Activated CD4-positive, alpha-beta T cell treated with anti-CD3 and anti-CD28 coated beads, Interleukin-2, amount 50 U/mL, for 16 hours (primary cell): ENCODE measurements at regions not wholly inside any gene's neighbourhood (a gene's known extent, or its start where the extent isn't known, plus 50 kb on each side); places are given as distances from the start of the nearest gene placed in this dataset.
"Not testable (repeated sequence)": the region's sequence is repeated elsewhere in the genome, so short reads cannot be mapped to it uniquely, and the experiment has no call there.

ENCODE experiments used
- DNase-seq: peaks from one replicate; pipeline ENCODE4 v3.0.0-alpha.2; 2020

- DNase-seq, result peak; percentile 7
Observed at GRCh38 chr10:59047957-59048618, 128.4 kb upstream of the PHYHIPL start.

- not testable (repeated sequence) for DNase-seq
Observed at GRCh38 chr10:59053502-59053901, 122.9 kb upstream of the PHYHIPL start.

GRCh38 chr10:59055045-59055444 lies 121.4 kb upstream of the PHYHIPL start:
- no peak for DNase-seq

- DNase-seq, result no peak
Observed at GRCh38 chr10:59057345-59057744, 119.1 kb upstream of the PHYHIPL start.

- DNase-seq, result no peak
Observed at GRCh38 chr10:59060852-59061251, 115.6 kb upstream of the PHYHIPL start.

GRCh38 chr10:59063491-59063890 lies 113.0 kb upstream of the PHYHIPL start:
- DNase-seq, result no peak

- no peak for DNase-seq
Observed at GRCh38 chr10:59064080-59064692, 112.3 kb upstream of the PHYHIPL start.

- DNase-seq, result no peak
Observed at GRCh38 chr10:59064759-59065539, 111.5 kb upstream of the PHYHIPL start.

GRCh38 chr10:59068581-59069191 lies 107.8 kb upstream of the PHYHIPL start:
- DNase-seq, result no peak

GRCh38 chr10:59072038-59072437 lies 104.4 kb upstream of the PHYHIPL start:
- no peak for DNase-seq

GRCh38 chr10:59073456-59074053 lies 102.9 kb upstream of the PHYHIPL start:
- DNase-seq, result no peak

GRCh38 chr10:59075576-59075975 lies 100.9 kb upstream of the PHYHIPL start:
- no peak for DNase-seq

- no peak for DNase-seq
Observed at GRCh38 chr10:59077855-59078254, 98.6 kb upstream of the PHYHIPL start.

GRCh38 chr10:59078978-59079377 lies 97.5 kb upstream of the PHYHIPL start:
- no peak for DNase-seq

GRCh38 chr10:59079386-59080226 lies 96.8 kb upstream of the PHYHIPL start:
- DNase-seq, result no peak

GRCh38 chr10:59082249-59082648 lies 94.2 kb upstream of the PHYHIPL start:
- DNase-seq, result no peak

GRCh38 chr10:59085054-59085453 lies 91.4 kb upstream of the PHYHIPL start:
- no peak for DNase-seq

GRCh38 chr10:59085711-59086502 lies 90.5 kb upstream of the PHYHIPL start:
- DNase-seq, result no peak

- DNase-seq, result no peak
Observed at GRCh38 chr10:59087486-59087885, 89.0 kb upstream of the PHYHIPL start.

GRCh38 chr10:59088912-59089573 lies 87.4 kb upstream of the PHYHIPL start:
- no peak for DNase-seq
